H1 (cell line): ENCODE measurements at regions not wholly inside any gene's neighbourhood (a gene's known extent, or its start where the extent isn't known, plus 50 kb on each side); places are given as distances from the start of the nearest gene placed in this dataset.

Source experiments
- CTCF ChIA-PET: fragments of 300-600 bp; sonication (Branson Sonifier 250); formaldehyde crosslinking; loops from one replicate; lab custom pipeline; 2021; ENCODE audit not compliant: partially characterized antibody; lab: Charles Lee
- POLR2A ChIA-PET: fragments of 300-600 bp; sonication (Branson Sonifier 250); formaldehyde crosslinking; loops from one replicate; lab custom pipeline; 2021; ENCODE audit warnings: inconsistent platforms; ENCODE audit not compliant: partially characterized antibody; lab: Charles Lee
- DNase-seq, 2 experiments: peaks; one replicate each; pipeline versions ENCODE4 v3.0.0 to v3.0.0-alpha.2; 2010 to 2022; ENCODE audit warnings: low spot score in 2 of 2, low read depth in 1 of 2, mixed read lengths in 1 of 2
- FAIRE-seq: peaks from 2 replicates; lab custom pipeline; 2011; peaks lifted over from hg19 to GRCh38; lab: Jason Lieb, UNC
- H2AFZ ChIP-seq: 2 replicates; pipeline ENCODE4 v1.8.1; 2012; ENCODE audit warnings: low read length, inconsistent platforms
- H2AK5ac ChIP-seq: 2 replicates; pipeline ENCODE4 v1.6.1; 2013; ENCODE audit warnings: low read depth, low read length
- H2BK120ac ChIP-seq: replicated peaks from 2 replicates; pipeline ENCODE3; 2013; ENCODE audit warnings: low read depth, low read length, inconsistent platforms
- H2BK12ac ChIP-seq: 2 replicates; pipeline ENCODE4 v1.6.1; 2013; ENCODE audit warnings: low read depth, low read length
- H2BK15ac ChIP-seq: 2 replicates; pipeline ENCODE4 v1.6.1; 2013; ENCODE audit warnings: low read length
- H2BK20ac ChIP-seq: 2 replicates; pipeline ENCODE4 v1.6.1; 2013; ENCODE audit warnings: low read length
- H2BK5ac ChIP-seq: 2 replicates; pipeline ENCODE4 v1.6.1; 2013; ENCODE audit warnings: low read depth, low read length
- H3K14ac ChIP-seq: 2 replicates; pipeline ENCODE4 v1.6.1; 2013; ENCODE audit warnings: inconsistent platforms; ENCODE audit not compliant: insufficient read length
- H3K18ac ChIP-seq: 2 replicates; pipeline ENCODE4 v1.6.1; 2013; ENCODE audit warnings: low read length; ENCODE audit errors: extremely low read depth
- H3K23ac ChIP-seq: 2 replicates; pipeline ENCODE4 v1.6.1; 2013; ENCODE audit warnings: inconsistent platforms; ENCODE audit not compliant: insufficient read length
- H3K23me2 ChIP-seq: 2 replicates; pipeline ENCODE4 v1.6.1; 2013; ENCODE audit warnings: low read depth, low read length
- H3K27ac ChIP-seq: 2 replicates; pipeline ENCODE4 v1.6.1; 2011; ENCODE audit warnings: low read depth, low read length, inconsistent platforms
- H3K27me3 ChIP-seq, 4 experiments: replicated peaks in 1 of 4; 1 replicate in 1 of 4; 2 replicates in 3 of 4; pipeline versions ENCODE4 v1.6.1 to v1.8.1; 2011 to 2013; ENCODE audit warnings: low read length in 3 of 4, mild to moderate bottlenecking in 3 of 4, inconsistent platforms in 2 of 4, mixed read lengths in 2 of 4, moderate library complexity in 1 of 4; ENCODE audit not compliant: control insufficient read depth in 3 of 4, insufficient read depth in 3 of 4; ENCODE audit errors: extremely low read depth in 1 of 4
- H3K36me3 ChIP-seq, 4 experiments: 2 replicates each; pipeline versions ENCODE4 v1.6.1 to v1.8.1; 2011 to 2013; ENCODE audit warnings: mild to moderate bottlenecking in 4 of 4, low read length in 3 of 4, moderate library complexity in 2 of 4, control low read depth in 1 of 4, inconsistent platforms in 1 of 4; ENCODE audit not compliant: insufficient read depth in 4 of 4, control insufficient read depth in 2 of 4
- H3K4ac ChIP-seq: replicated peaks from 2 replicates; pipeline ENCODE3; 2013; ENCODE audit warnings: low read length, low read depth, mixed read lengths, inconsistent platforms; ENCODE audit not compliant: insufficient read length
- H3K4me1 ChIP-seq, 4 experiments: replicated peaks in 1 of 4; 1 replicate in 1 of 4; 2 replicates in 3 of 4; pipeline versions ENCODE4 v1.6.1 to v1.8.1; 2011 to 2013; ENCODE audit warnings: low read length in 3 of 4, inconsistent platforms in 2 of 4, mixed read lengths in 1 of 4; ENCODE audit not compliant: insufficient read depth in 4 of 4, control insufficient read depth in 3 of 4
- H3K4me2 ChIP-seq, 2 experiments: 2 replicates each; pipeline versions ENCODE4 v1.6.1 to v1.8.1; 2011 to 2013; ENCODE audit warnings: low read depth in 2 of 2, low read length in 2 of 2, control low read depth in 1 of 2, inconsistent platforms in 1 of 2, mild to moderate bottlenecking in 1 of 2; ENCODE audit not compliant: insufficient read depth in 1 of 2
- H3K4me3 ChIP-seq, 4 experiments: fragments of 200-600, 300-600 bp in 1 of 4; sonication (generic), shearing (Covaris generic), sonication (Bioruptor Twin) in 1 of 4; 2 replicates each; pipeline versions ENCODE4 v1.5.1 to v1.8.1; 2011 to 2016; ENCODE audit warnings: low read length in 4 of 4, low read depth in 3 of 4, control low read depth in 2 of 4, inconsistent platforms in 2 of 4, mild to moderate bottlenecking in 2 of 4, mixed read lengths in 1 of 4, moderate library complexity in 1 of 4; ENCODE audit not compliant: insufficient read depth in 2 of 4; ENCODE audit errors: extremely low read depth in 1 of 4
- H3K56ac ChIP-seq: replicated peaks from 2 replicates; pipeline ENCODE3; 2013; ENCODE audit warnings: low read depth, mild to moderate bottlenecking, mixed read lengths, low read length, inconsistent platforms; ENCODE audit not compliant: insufficient read length
- H3K79me1 ChIP-seq: 2 replicates; pipeline ENCODE4 v1.6.1; 2013; ENCODE audit warnings: low read depth, low read length, control low read depth
- H3K79me2 ChIP-seq, 2 experiments: 2 replicates each; pipeline versions ENCODE4 v1.6.1 to v1.8.1; 2012 to 2013; ENCODE audit warnings: low read length in 2 of 2, mild to moderate bottlenecking in 2 of 2, inconsistent platforms in 1 of 2; ENCODE audit not compliant: insufficient read depth in 2 of 2, control insufficient read depth in 1 of 2
- H3K9ac ChIP-seq, 4 experiments: replicated peaks in 1 of 4; 1 replicate in 1 of 4; 2 replicates in 3 of 4; pipeline versions ENCODE4 v1.6.1 to v1.8.1; 2011 to 2013; ENCODE audit warnings: low read depth in 3 of 4, low read length in 3 of 4, control low read depth in 2 of 4, mild to moderate bottlenecking in 2 of 4, moderate library complexity in 2 of 4, inconsistent platforms in 1 of 4; ENCODE audit errors: extremely low read depth in 1 of 4
- H3K9me3 ChIP-seq, 2 experiments: 2 replicates each; pipeline versions ENCODE4 v1.6.1 to v1.8.1; 2012 to 2013; ENCODE audit warnings: mild to moderate bottlenecking in 2 of 2, moderate library complexity in 2 of 2, control low read depth in 1 of 2, inconsistent platforms in 1 of 2, low read depth in 1 of 2, low read length in 1 of 2, mixed read lengths in 1 of 2; ENCODE audit not compliant: insufficient read depth in 2 of 2
- H4K20me1 ChIP-seq, 2 experiments: replicated peaks in 1 of 2; 2 replicates each; pipeline versions ENCODE3 to v1.8.1; 2011 to 2013; ENCODE audit warnings: inconsistent platforms in 2 of 2, low read length in 2 of 2, mild to moderate bottlenecking in 1 of 2; ENCODE audit not compliant: insufficient read depth in 2 of 2, control insufficient read depth in 1 of 2
- H4K5ac ChIP-seq: 2 replicates; pipeline ENCODE4 v1.6.1; 2013; ENCODE audit warnings: low read length, low read depth, mixed read lengths, inconsistent platforms; ENCODE audit not compliant: insufficient read length
- H4K8ac ChIP-seq: 2 replicates; pipeline ENCODE4 v1.8.0; 2013; ENCODE audit warnings: mild to moderate bottlenecking, moderate library complexity, low read length, inconsistent platforms; ENCODE audit not compliant: insufficient read depth; ENCODE audit errors: extremely low read depth
- H4K91ac ChIP-seq: replicated peaks from 2 replicates; pipeline ENCODE3; 2013; ENCODE audit warnings: low read length, mixed read lengths, inconsistent platforms; ENCODE audit not compliant: insufficient read length
- EP300 ChIP-seq, 2 experiments: IDR thresholded peaks; 1 replicate in 1 of 2; 2 replicates in 1 of 2; pipeline ENCODE4 v1.6.1; 2011 to 2012; ENCODE audit warnings: low read depth in 2 of 2, low read length in 2 of 2, mild to moderate bottlenecking in 2 of 2, borderline replicate concordance in 1 of 2, inconsistent platforms in 1 of 2, moderate library complexity in 1 of 2
- HDAC2 ChIP-seq, 2 experiments: fragments of 300-600 bp in 1 of 2; sonication (generic) in 1 of 2; IDR thresholded peaks; 2 replicates each; pipeline ENCODE4 v1.6.1; 2011 to 2012; ENCODE audit warnings: low read depth in 2 of 2, low read length in 2 of 2, mild to moderate bottlenecking in 2 of 2, moderate library complexity in 2 of 2, borderline replicate concordance in 1 of 2, inconsistent platforms in 1 of 2
- NANOG ChIP-seq: IDR thresholded peaks from 2 replicates; pipeline ENCODE4 v1.6.1; 2011; ENCODE audit warnings: low read length, low read depth, mild to moderate bottlenecking, inconsistent platforms; ENCODE audit not compliant: insufficient read depth, poor library complexity, severe bottlenecking
- POU5F1 ChIP-seq: IDR thresholded peaks from 2 replicates; pipeline ENCODE4 v1.6.1; 2011; ENCODE audit warnings: low read depth, mild to moderate bottlenecking, low read length, moderate library complexity
- TBP ChIP-seq: IDR thresholded peaks from 2 replicates; pipeline ENCODE4 v1.6.1; 2011; ENCODE audit warnings: low read depth, low read length, improper control_type of control experiment
- YY1 ChIP-seq: IDR thresholded peaks from 2 replicates; pipeline ENCODE4 v1.6.1; 2011; ENCODE audit warnings: low read depth, mild to moderate bottlenecking, low read length
- WGBS, 2 experiments: shearing (Covaris generic) in 1 of 2; methylation state at CpG; one replicate each; pipeline versions ENCODE4 v1.1.6 to v1.1.7; 2013 to 2015; ENCODE audit warnings: low lambda C conversion rate in 2 of 2, mixed read lengths in 2 of 2, inconsistent platforms in 1 of 2, low coverage in 1 of 2, missing lambda C conversion rate in 1 of 2; ENCODE audit not compliant: insufficient replicate concordance in 2 of 2, insufficient coverage in 1 of 2, insufficient read length in 1 of 2; ENCODE audit errors: extremely low coverage in 1 of 2, missing lambda C conversion rate in 1 of 2; 5-methylcytosine and 5-hydroxymethylcytosine counted together
- TF ChIP-seq, protein P1 (sequence below): IDR thresholded peaks from 2 replicates; pipeline ENCODE4 v1.6.1; 2012; ENCODE audit warnings: inconsistent platforms

- 89% methylated on average over 20 of the region's 20 CpGs; no CpG with 5 or more reads in 1 of the 2 experiments for WGBS, 2 experiments
- TF ChIP-seq POU5F1 (no peak), YY1 (no peak), NANOG (no peak), HDAC2 (IDR thresholded peaks at IDR 0.05; ENCODE audit: borderline replicate concordance in 1 of 2, low read depth in 2 of 2, low read length in 2 of 2) (no peak), EP300 (IDR thresholded peaks at IDR 0.05; ENCODE audit: borderline replicate concordance in 1 of 2, low read depth in 2 of 2, low read length in 2 of 2) (no peak), TBP (no peak)
- TF ChIP-seq, protein P1, sequence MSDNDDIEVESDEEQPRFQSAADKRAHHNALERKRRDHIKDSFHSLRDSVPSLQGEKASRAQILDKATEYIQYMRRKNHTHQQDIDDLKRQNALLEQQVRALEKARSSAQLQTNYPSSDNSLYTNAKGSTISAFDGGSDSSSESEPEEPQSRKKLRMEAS, result no peak
- Histone ChIP-seq H4K5ac (no peak overlapping the region), H4K8ac (no peak overlapping the region), H3K18ac (no peak overlapping the region), H3K27me3 (no peaks in the 10 kb centered on the region), H3K23ac (no peak overlapping the region), H2BK12ac (no peak overlapping the region), H3K9me3 (no peaks in the 10 kb centered on the region), H2BK5ac (no peak overlapping the region), H3K4ac (no peak overlapping the region), H4K91ac (no peak overlapping the region), H4K20me1 (no peaks in the 10 kb centered on the region), H2BK20ac (no peak overlapping the region), H2BK15ac (no peak overlapping the region), H2AK5ac (no peak overlapping the region), H3K27ac (no peak overlapping the region), H3K23me2 (no peaks in the 10 kb centered on the region), H3K79me2 (no peaks in the 10 kb centered on the region), H3K4me3 (no peak overlapping the region), H3K4me1 (peaks cover 4 to 9% (median 7%) of the 10 kb centered on the region in 4 experiments), H3K56ac (no peak overlapping the region), H3K36me3 (no peaks in the 10 kb centered on the region; a peak in 2 of 8 replicates), H3K14ac (no peak overlapping the region), H3K79me1 (no peaks in the 10 kb centered on the region), H2BK120ac (no peak overlapping the region), H2AFZ (no peak overlapping the region), H3K9ac (no peak overlapping the region), H3K4me2 (no peak overlapping the region)
- FAIRE-seq (no peak), DNase-seq (no peak)
- ChIA-PET CTCF (interaction anchor here (0.9 to 2.2 kb wide), 4 partner anchors 13 to 54 kb away, joined by 3 to 11 read pairs (median 4); no protein-coding TSS in a partner anchor), POLR2A (no interaction called here)
These were observed 246.5 kb upstream of the TPM1 start for GRCh38 chr15:62795700-62796695.
